Caco-2 (cell line): ENCODE measurements at regions not wholly inside any gene's neighbourhood (a gene's known extent, or its start where the extent isn't known, plus 50 kb on each side); places are given as distances from the start of the nearest gene placed in this dataset.

Experiments used
- BruUV-seq: library from RNA; stranded (reverse); fragments of 400-500 nt; replicated peaks from 2 replicates; lab custom pipeline; 2021; lab: Mats Ljungman, UMichigan
- CTCF ChIA-PET: fragments of 300-600 bp; sonication (Branson Sonifier 250); formaldehyde crosslinking; loops from one replicate; lab custom pipeline; 2022; ENCODE audit warnings: antibody characterized with exemption; lab: Charles Lee
- POLR2A ChIA-PET: fragments of 300-600 bp; sonication (Branson Sonifier 250); formaldehyde crosslinking; loops from one replicate; lab custom pipeline; 2022; ENCODE audit warnings: antibody characterized with exemption; lab: Charles Lee
- DNase-seq, 2 experiments: peaks; one replicate each; pipeline versions ENCODE4 v3.0.0 to v3.0.0-alpha.2; 2020 to 2022
- H3K27me3 ChIP-seq: replicated peaks from 2 replicates; pipeline ENCODE4 v1.6.0; 2011; ENCODE audit warnings: low read length; ENCODE audit not compliant: control insufficient read depth, insufficient read depth
- H3K36me3 ChIP-seq: 2 replicates; pipeline ENCODE4 v1.5.1; 2011; ENCODE audit warnings: low read length; ENCODE audit not compliant: control insufficient read depth, insufficient read depth
- H3K4me1 ChIP-seq: fragments of 250-450 bp; sonication (Bioruptor Pico); 2 replicates; pipeline ENCODE4 v1.5.1; 2020; ENCODE audit warnings: mild to moderate bottlenecking
- H3K4me3 ChIP-seq: 2 replicates; pipeline ENCODE4 v1.5.1; 2011; ENCODE audit warnings: low read depth, mild to moderate bottlenecking, control low read depth, low read length
- H3K9me3 ChIP-seq: fragments of 250-450 bp; sonication (Bioruptor Pico); 2 replicates; pipeline ENCODE4 v1.5.1; 2020; ENCODE audit warnings: mild to moderate bottlenecking, moderate library complexity
- H3K27ac Mint-ChIP-seq: one replicate; pipeline ENCODE4 v1.8.0; 2022; ENCODE audit warnings: mixed read lengths; ENCODE audit not compliant: unreplicated experiment
- H3K27me3 Mint-ChIP-seq: one replicate; pipeline ENCODE4 v1.8.0; 2022; ENCODE audit warnings: mixed read lengths; ENCODE audit not compliant: insufficient read depth, unreplicated experiment
- H3K36me3 Mint-ChIP-seq: one replicate; pipeline ENCODE4 v1.8.0; 2022; ENCODE audit warnings: mild to moderate bottlenecking, mixed read lengths; ENCODE audit not compliant: insufficient read depth, unreplicated experiment
- H3K4me1 Mint-ChIP-seq: one replicate; pipeline ENCODE4 v1.8.0; 2022; ENCODE audit warnings: low read depth, mixed read lengths; ENCODE audit not compliant: unreplicated experiment
- H3K4me3 Mint-ChIP-seq: one replicate; pipeline ENCODE4 v1.8.0; 2022; ENCODE audit warnings: mild to moderate bottlenecking, moderate library complexity, mixed read lengths; ENCODE audit not compliant: unreplicated experiment
- H3K9me3 Mint-ChIP-seq: one replicate; pipeline ENCODE4 v1.8.0; 2022; ENCODE audit warnings: mixed read lengths; ENCODE audit not compliant: unreplicated experiment
- intact Hi-C: fragments of 100-400 bp; cut with micrococcal nuclease; formaldehyde crosslinking; loops from one replicate; pipeline ENCODE4 v1.10.0; 2022; ENCODE audit not compliant: unreplicated experiment
- TF ChIP-seq, protein P1 (sequence below), 2 experiments: fragments of 200-600 bp in 1 of 2; IDR thresholded peaks; 1 replicate in 1 of 2; 2 replicates in 1 of 2; pipeline versions ENCODE4 v1.5.1 to v1.8.0; 2011 to 2022; ENCODE audit warnings: antibody characterized with exemption in 1 of 2, control low read depth in 1 of 2, inconsistent platforms in 1 of 2, low read depth in 1 of 2, low read length in 1 of 2, mild to moderate bottlenecking in 1 of 2, moderate library complexity in 1 of 2; ENCODE audit not compliant: insufficient read depth in 1 of 2, severe bottlenecking in 1 of 2, unreplicated experiment in 1 of 2

DNA sequence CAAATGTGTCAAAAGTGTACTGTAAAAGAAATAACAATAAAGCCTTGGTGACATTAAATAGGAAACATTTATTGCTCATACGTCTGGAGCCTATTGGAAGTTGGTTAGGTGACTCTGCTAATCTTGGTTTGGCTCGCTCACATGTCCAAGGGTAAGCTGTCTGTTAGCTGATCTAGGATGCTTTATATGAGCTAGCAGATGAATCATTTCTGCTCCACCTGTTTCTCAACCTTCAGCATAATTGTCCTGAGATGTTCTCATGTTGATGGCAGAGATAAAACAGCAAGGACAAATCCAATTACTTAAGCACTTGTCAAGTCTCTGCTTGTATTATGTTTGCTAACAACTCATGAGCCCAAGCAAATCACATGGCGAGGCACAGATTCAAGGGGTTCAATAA lies 56.0 kb upstream of the CD53 start:
- no peaks in the 10 kb centered on the region for H3K9me3 Mint-ChIP-seq
- intact Hi-C loops: no loop called here
- no peaks in the 10 kb centered on the region for H3K36me3 Mint-ChIP-seq
- no peak for DNase-seq
- Histone ChIP-seq H3K36me3 (no peaks in the 10 kb centered on the region), H3K4me1 (no peaks in the 10 kb centered on the region), H3K9me3 (no peaks in the 10 kb centered on the region), H3K4me3 (no peak overlapping the region), H3K27me3 (no peaks in the 10 kb centered on the region)
- H3K4me1 Mint-ChIP-seq: no peaks in the 10 kb centered on the region
- peaks cover 15% of the 10 kb centered on the region for H3K27me3 Mint-ChIP-seq
- TF ChIP-seq, protein P1, sequence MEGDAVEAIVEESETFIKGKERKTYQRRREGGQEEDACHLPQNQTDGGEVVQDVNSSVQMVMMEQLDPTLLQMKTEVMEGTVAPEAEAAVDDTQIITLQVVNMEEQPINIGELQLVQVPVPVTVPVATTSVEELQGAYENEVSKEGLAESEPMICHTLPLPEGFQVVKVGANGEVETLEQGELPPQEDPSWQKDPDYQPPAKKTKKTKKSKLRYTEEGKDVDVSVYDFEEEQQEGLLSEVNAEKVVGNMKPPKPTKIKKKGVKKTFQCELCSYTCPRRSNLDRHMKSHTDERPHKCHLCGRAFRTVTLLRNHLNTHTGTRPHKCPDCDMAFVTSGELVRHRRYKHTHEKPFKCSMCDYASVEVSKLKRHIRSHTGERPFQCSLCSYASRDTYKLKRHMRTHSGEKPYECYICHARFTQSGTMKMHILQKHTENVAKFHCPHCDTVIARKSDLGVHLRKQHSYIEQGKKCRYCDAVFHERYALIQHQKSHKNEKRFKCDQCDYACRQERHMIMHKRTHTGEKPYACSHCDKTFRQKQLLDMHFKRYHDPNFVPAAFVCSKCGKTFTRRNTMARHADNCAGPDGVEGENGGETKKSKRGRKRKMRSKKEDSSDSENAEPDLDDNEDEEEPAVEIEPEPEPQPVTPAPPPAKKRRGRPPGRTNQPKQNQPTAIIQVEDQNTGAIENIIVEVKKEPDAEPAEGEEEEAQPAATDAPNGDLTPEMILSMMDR (IDR thresholded peaks at IDR 0.05; ENCODE audit: insufficient read depth in 1 of 2, low read depth in 1 of 2, low read length in 1 of 2, severe bottlenecking in 1 of 2, unreplicated experiment in 1 of 2): no peak
- H3K27ac Mint-ChIP-seq: no peak overlapping the region
- CTCF ChIA-PET: no interaction called here
- no peak overlapping the region for H3K4me3 Mint-ChIP-seq
- POLR2A ChIA-PET: no interaction called here
- no TSS peak for BruUV-seq

DNA sequence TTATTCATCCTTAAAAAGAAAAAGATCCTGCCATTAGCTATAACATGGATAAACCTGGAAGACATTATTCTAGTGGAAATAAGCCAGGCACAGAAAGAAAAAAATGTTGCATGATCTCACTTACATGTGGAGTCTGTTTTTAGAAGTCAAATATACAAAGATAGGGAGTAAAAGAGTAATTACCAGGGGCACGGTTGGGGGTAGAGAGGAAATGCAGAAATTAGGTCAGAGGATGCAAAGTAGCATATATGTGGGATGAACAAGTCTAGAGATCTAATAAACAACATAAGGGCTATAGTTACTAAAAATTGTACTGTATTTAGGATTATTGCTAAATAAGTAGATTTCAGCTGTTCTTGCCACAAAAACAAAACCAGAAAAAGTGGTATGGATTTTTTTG lies 61.4 kb upstream of the CD53 start:
- intact Hi-C loops: no loop called here
- Histone ChIP-seq H3K9me3 (no peaks in the 10 kb centered on the region), H3K4me3 (no peak overlapping the region), H3K27me3 (no peaks in the 10 kb centered on the region), H3K4me1 (no peaks in the 10 kb centered on the region), H3K36me3 (no peaks in the 10 kb centered on the region)
- POLR2A ChIA-PET: no interaction called here
- peaks cover 8% of the 10 kb centered on the region for H3K9me3 Mint-ChIP-seq
- DNase-seq: no peak
- TF ChIP-seq, protein P1 (IDR thresholded peaks at IDR 0.05; ENCODE audit: insufficient read depth in 1 of 2, low read depth in 1 of 2, low read length in 1 of 2, severe bottlenecking in 1 of 2, unreplicated experiment in 1 of 2): no peak
- peaks cover 11% of the 10 kb centered on the region for H3K27me3 Mint-ChIP-seq
- H3K4me3 Mint-ChIP-seq: no peak overlapping the region
- no peak overlapping the region for H3K27ac Mint-ChIP-seq
- no peaks in the 10 kb centered on the region for H3K36me3 Mint-ChIP-seq
- no peaks in the 10 kb centered on the region for H3K4me1 Mint-ChIP-seq
- no TSS peak for BruUV-seq
- CTCF ChIA-PET: no interaction called here

DNA sequence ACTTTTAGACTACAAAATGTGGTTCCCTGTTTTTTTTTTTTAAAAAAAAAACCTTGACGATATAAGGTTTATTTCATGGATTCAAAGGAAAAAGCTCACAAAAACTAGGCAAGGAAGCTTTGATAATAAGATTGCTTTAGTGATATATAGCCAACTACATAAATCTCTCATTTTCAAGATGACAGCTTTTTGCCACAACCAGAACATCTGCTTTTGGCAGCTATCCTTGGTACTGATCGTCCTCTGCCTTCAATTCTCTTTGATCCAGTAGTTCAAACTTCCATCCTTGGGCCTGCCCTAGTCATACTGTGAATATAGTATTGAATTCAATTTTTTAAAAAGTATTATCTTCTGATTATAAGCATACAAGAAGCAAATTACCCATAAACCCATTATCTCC lies 72.9 kb upstream of the CD53 start:
- ChIA-PET POLR2A (no interaction called here), CTCF (no interaction called here)
- DNase-seq: no peak
- intact Hi-C loops: no loop called here
- no peaks in the 10 kb centered on the region for H3K4me1 ChIP-seq
- H3K27ac Mint-ChIP-seq: no peak overlapping the region
- no TSS peak for BruUV-seq
- no peaks in the 10 kb centered on the region for H3K36me3 Mint-ChIP-seq
- no peak overlapping the region for H3K4me3 ChIP-seq
- no peaks in the 10 kb centered on the region for H3K27me3 ChIP-seq
- no peaks in the 10 kb centered on the region for H3K9me3 ChIP-seq
- H3K4me1 Mint-ChIP-seq: no peaks in the 10 kb centered on the region
- H3K27me3 Mint-ChIP-seq: no peaks in the 10 kb centered on the region
- no peaks in the 10 kb centered on the region for H3K9me3 Mint-ChIP-seq
- H3K4me3 Mint-ChIP-seq: no peak overlapping the region
- no peaks in the 10 kb centered on the region for H3K36me3 ChIP-seq
- TF ChIP-seq, protein P1 (IDR thresholded peaks at IDR 0.05; ENCODE audit: insufficient read depth in 1 of 2, low read depth in 1 of 2, low read length in 1 of 2, severe bottlenecking in 1 of 2, unreplicated experiment in 1 of 2): no peak
